Embryonic facial prominence (tissue), 1 donor: ENCODE measurements at regions not wholly inside any gene's neighbourhood (a gene's known extent, or its start where the extent isn't known, plus 50 kb on each side); places are given as distances from the start of the nearest gene placed in this dataset.
A peak's percentile ranks its signal among the peaks of the same experiment; 100 is the strongest.
"Not testable (repeated sequence)": the region's sequence is repeated elsewhere in the genome, so short reads cannot be mapped to it uniquely, and the experiment has no call there.

Source experiments
- DNase-seq: peaks from one replicate; pipeline ENCODE4 v3.0.0-alpha.2; 2016; ENCODE audit errors: extremely low spot score

GRCh38 chr16:29234536-29235275, 171.8 kb downstream of the NPIPB11 start:
- DNase-seq, result not testable (repeated sequence)

DNA sequence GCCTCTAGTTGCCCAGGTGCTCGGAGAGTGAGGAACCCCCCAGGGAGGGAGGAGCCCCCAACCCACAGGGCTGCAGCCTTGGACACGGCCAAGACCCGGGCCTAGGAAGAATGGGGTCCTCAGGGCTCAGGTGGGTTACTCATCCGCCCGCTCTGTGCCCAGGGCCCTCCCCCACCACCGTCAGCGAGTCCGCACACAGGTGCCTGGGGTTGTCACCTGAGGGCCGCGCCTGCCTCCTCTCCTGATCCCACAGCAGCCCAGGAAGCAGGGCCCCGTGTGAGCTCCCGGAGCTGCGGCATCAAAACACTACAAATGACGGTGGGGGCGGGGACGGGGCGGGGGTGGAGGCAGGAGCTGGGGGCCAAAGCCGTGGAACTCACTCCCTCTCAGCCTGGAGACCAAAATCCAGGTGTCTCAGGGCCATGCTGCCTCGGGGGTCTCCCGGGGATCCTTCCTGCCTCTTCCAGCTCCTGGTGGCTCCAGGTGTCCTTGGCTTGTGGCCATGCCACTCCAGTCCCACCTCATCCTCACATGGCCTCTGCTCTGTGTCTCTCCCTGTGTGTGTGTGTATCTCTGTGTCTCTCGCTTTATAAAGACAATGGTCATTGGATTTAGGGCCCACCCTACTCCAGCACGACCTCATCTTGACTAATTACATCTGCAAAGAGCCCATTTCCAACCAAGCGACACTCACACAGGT, 172.7 kb downstream of the NPIPB11 start:
- DNase-seq, result not testable (repeated sequence)

DNA sequence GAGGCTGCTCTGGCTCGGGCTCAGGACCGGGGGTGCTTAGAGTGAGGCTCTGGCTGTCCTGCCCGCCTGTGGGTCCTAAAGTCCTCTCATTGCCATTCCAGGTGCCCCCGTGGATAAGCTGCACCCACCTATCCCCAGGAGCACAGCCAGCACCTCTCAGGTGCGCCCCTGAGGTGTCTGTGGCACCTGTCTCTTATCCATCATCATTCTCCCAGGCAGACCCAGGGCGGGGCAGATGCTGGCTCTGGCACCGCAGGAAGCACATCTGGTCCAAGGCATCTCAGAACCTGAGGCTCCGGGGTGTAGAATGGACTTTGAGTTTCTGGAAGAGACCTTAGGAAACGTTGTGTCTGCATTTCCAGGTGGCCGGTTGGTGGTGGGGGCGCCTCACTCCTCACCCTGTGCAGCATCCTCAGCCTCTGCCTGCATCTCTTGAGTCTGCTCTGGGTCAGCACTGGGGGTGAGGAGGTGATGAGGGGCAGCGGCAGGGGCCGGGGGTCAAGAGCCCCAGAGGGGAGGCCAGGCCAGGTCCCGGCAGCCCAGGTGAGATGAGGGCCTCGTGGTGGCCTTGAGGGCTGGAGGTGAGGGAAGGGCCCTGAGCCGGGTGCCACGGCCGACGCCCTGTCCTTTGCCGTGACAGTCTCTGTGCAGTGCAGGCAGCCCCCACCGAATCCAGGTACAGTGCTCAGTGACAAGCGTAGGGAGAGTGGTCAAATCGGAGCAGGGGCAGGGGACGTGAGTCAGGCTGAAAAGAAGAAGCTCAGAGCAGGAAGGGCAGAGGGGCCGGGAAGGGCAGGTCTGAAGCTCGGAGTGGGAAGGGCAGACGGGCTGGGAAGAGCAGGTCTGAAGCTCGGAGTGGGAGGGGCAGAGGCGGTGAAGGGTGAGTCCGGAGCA, 173.5 kb downstream of the NPIPB11 start:
- no peak for DNase-seq

GRCh38 chr16:29232160-29232705, 174.3 kb downstream of the NPIPB11 start:
- DNase-seq, result not testable (repeated sequence)

- DNase-seq, result no peak
Observed at GRCh38 chr16:29231244-29231643, 175.3 kb downstream of the NPIPB11 start.

GRCh38 chr16:29230671-29231096, 175.8 kb downstream of the NPIPB11 start:
- no peak for DNase-seq

GRCh38 chr16:29230006-29230668, 176.4 kb downstream of the NPIPB11 start:
- DNase-seq, result not testable (repeated sequence)

DNA sequence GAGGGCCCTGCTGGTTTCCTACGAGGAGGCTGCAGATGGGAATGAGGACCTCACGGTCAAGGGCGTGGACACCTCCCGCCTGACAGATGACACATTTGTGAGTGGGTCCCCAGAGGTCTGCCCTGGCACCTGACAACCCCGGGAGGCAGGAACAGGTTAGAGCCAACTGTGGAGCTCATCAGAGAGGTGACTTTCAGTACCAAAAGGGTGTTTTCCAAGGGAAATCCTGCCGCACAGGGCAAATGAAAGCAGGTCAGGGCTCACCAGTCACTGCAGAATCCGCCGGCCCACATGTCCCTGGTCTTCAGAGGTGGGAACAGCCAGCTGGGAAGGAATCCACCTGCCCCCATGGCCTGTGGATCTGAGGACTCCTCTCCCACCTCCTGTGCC, 176.9 kb downstream of the NPIPB11 start:
- DNase-seq, result not testable (repeated sequence)

GRCh38 chr16:29228664-29229611, 177.6 kb downstream of the NPIPB11 start:
- DNase-seq, result not testable (repeated sequence)

GRCh38 chr16:29227751-29228663, 178.5 kb downstream of the NPIPB11 start:
- DNase-seq, result not testable (repeated sequence)

DNA sequence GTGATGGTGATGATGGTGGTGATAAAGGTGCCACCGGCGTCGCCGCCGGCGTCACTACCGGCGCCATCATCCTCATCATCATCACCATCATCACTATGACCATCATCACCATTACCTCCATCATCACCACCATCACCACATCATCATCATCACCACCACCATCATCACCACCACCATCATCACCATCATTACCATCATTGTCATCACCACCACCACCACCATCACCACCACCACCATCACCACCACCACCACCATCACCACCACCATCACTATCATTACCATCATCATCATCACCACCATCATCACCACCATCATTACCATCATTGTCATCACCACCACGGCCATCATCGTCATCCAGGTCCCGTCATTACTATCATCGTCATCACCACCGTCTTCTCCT, 179.7 kb downstream of the NPIPB11 start:
- no peak for DNase-seq

- not testable (repeated sequence) for DNase-seq
Observed at GRCh38 chr16:29224675-29225074, 181.8 kb downstream of the NPIPB11 start.

GRCh38 chr16:29222615-29223014, 183.9 kb downstream of the NPIPB11 start:
- DNase-seq, result not testable (repeated sequence)

DNA sequence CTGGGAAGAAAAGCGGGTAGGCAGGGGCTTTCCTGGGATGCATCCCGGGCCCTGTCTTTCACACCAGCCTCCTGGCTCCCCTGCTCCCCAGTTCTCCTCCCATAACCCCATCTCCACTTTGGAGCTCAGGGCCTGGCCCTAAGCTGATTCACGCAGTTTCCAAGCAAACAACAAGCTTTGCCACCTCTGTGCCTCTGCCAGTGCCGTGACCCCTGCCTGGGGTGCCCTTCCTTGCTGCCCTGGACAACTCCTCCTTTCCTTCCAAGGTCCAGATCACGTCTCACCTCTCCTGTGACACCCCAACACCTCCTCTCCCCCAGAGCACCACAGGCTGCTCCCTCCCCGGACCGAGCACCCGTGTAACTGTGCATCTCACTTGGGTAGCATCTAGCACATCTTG, 184.5 kb downstream of the NPIPB11 start:
- not testable (repeated sequence) for DNase-seq

- DNase-seq, result peak; percentile 76
Observed at GRCh38 chr16:29221281-29221955, 185.1 kb downstream of the NPIPB11 start.

GRCh38 chr16:29220647-29221191, 185.8 kb downstream of the NPIPB11 start:
- peak; percentile 7 for DNase-seq

DNA sequence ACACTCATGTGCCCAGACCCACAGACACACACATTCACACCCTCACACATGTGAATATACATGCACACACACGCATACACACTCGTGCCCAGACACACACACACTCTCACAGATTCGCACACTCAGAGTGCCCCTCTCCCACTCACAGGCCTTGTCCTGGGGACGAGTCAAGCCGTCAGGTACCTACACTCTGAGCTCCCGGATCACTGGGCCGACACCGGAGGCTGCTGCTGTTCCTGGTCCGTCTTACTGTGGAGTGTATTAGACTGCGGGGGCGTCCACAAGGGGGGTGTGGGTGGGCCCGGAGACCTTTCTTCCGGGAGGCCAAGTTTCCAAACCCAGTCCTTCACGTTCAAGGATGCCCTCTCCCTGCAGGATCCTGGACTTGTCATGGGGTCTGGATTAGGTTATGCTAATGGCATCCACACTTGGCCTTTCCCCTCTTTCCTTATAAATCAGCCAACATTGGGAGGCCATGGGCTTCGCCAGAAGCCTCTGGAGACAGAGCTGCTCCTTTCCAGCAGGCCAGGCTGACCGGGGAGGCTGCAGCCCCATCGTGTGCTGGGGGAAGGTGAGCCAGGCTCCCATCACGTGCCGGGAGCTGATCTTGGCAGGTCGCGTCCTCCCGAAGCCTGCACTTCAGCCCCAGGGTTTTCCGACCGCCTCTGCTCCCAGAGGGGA, 186.4 kb downstream of the NPIPB11 start:
- not testable (repeated sequence) for DNase-seq
